OCI-LY3 (cell line): ENCODE measurements at regions not wholly inside any gene's neighbourhood (a gene's known extent, or its start where the extent isn't known, plus 50 kb on each side); places are given as distances from the start of the nearest gene placed in this dataset.

Experiments used
- H2AFZ ChIP-seq: fragments of 200-600, 300-600 bp; shearing (Covaris generic); 2 replicates; pipeline ENCODE4 v1.6.0; 2014; ENCODE audit warnings: antibody characterized with exemption, low read depth, low read length
- H3K27ac ChIP-seq: fragments of 200-600, 300-600 bp; sonication (generic); 2 replicates; pipeline ENCODE4 v1.5.1; 2014; ENCODE audit warnings: mild to moderate bottlenecking, low read length, moderate library complexity, mixed read lengths
- H3K27me3 ChIP-seq: fragments of 200-600, 300-600 bp; sonication (generic); 2 replicates; pipeline ENCODE4 v1.6.1; 2014; ENCODE audit warnings: low read depth, low read length, mixed read lengths
- H3K36me3 ChIP-seq: fragments of 200-600, 300-600 bp; sonication (generic); replicated peaks from 2 replicates; pipeline ENCODE3; 2014; ENCODE audit warnings: low read depth, low read length, mixed read lengths
- H3K4me1 ChIP-seq: fragments of 300-600, 200-600 bp; sonication (generic); 2 replicates; pipeline ENCODE4 v1.6.1; 2014; ENCODE audit warnings: low read length, mixed read lengths
- H3K4me2 ChIP-seq: fragments of 200-600, 300-600 bp; sonication (generic); 2 replicates; pipeline ENCODE4 v1.6.1; 2014; ENCODE audit warnings: low read length, mixed read lengths
- H3K4me3 ChIP-seq: fragments of 300-600, 200-600 bp; sonication (generic); 2 replicates; pipeline ENCODE4 v1.5.1; 2014; ENCODE audit warnings: antibody characterized with exemption, mild to moderate bottlenecking, low read length, moderate library complexity
- H3K79me2 ChIP-seq: fragments of 300-600, 200-600 bp; shearing (Covaris generic); 2 replicates; pipeline ENCODE4 v1.6.1; 2014; ENCODE audit warnings: mild to moderate bottlenecking, low read length, mixed read lengths
- H3K9ac ChIP-seq: fragments of 300-600, 200-600 bp; shearing (Covaris generic); 2 replicates; pipeline ENCODE4 v1.6.0; 2014; ENCODE audit warnings: mild to moderate bottlenecking, low read length, moderate library complexity
- H3K9me3 ChIP-seq: fragments of 200-600, 300-600 bp; shearing (Covaris generic); 2 replicates; pipeline ENCODE4 v1.6.1; 2014; ENCODE audit warnings: low read length, mixed read lengths; ENCODE audit not compliant: insufficient read depth
- H4K20me1 ChIP-seq: fragments of 200-600, 300-600 bp; sonication (generic); 2 replicates; pipeline ENCODE4 v1.6.1; 2016; ENCODE audit warnings: low read length, mixed read lengths; ENCODE audit not compliant: insufficient read depth
- CTCF ChIP-seq: fragments of 200-600, 300-600 bp; sonication (generic); IDR thresholded peaks from 2 replicates; pipeline ENCODE4 v1.5.1; 2014; ENCODE audit warnings: antibody characterized with exemption, low read length, low read depth
- EZH2phosphoT487 ChIP-seq: fragments of 200-600 bp; shearing (Covaris generic); IDR thresholded peaks from 2 replicates; pipeline ENCODE4 v1.6.1; 2018; ENCODE audit warnings: antibody characterized with exemption, mixed run types, low read depth

- Histone ChIP-seq H3K4me1 (no peaks in the 10 kb centered on the region), H3K27ac (no peak overlapping the region), H3K4me3 (no peak overlapping the region), H3K9ac (no peak overlapping the region), H2AFZ (no peak overlapping the region), H3K9me3 (no peaks in the 10 kb centered on the region), H3K36me3 (no peaks in the 10 kb centered on the region), H3K27me3 (no peaks in the 10 kb centered on the region), H4K20me1 (no peaks in the 10 kb centered on the region), H3K4me2 (no peak overlapping the region), H3K79me2 (no peaks in the 10 kb centered on the region)
- TF ChIP-seq EZH2phosphoT487 (no peak), CTCF (no peak)
These were observed 114.0 kb upstream of the TSPAN2 start for GRCh38 chr1:115203287-115203686.

- no peak overlapping the region for H2AFZ ChIP-seq
- H4K20me1 ChIP-seq = no peaks in the 10 kb centered on the region
- H3K9me3 ChIP-seq = no peaks in the 10 kb centered on the region
- no peaks in the 10 kb centered on the region for H3K27me3 ChIP-seq
- H3K4me2 ChIP-seq = no peak overlapping the region
- H3K4me1 ChIP-seq = no peaks in the 10 kb centered on the region
- H3K79me2 ChIP-seq = no peaks in the 10 kb centered on the region
- no peak overlapping the region for H3K27ac ChIP-seq
- TF ChIP-seq CTCF (no peak), EZH2phosphoT487 (no peak)
- no peak overlapping the region for H3K4me3 ChIP-seq
- H3K9ac ChIP-seq = no peak overlapping the region
- H3K36me3 ChIP-seq = no peaks in the 10 kb centered on the region
These were observed 112.3 kb upstream of the TSPAN2 start for GRCh38 chr1:115201598-115201997.

- H3K9me3 ChIP-seq = no peaks in the 10 kb centered on the region
- no peaks in the 10 kb centered on the region for H4K20me1 ChIP-seq
- no peak overlapping the region for H2AFZ ChIP-seq
- H3K36me3 ChIP-seq = no peaks in the 10 kb centered on the region
- TF ChIP-seq CTCF (no peak), EZH2phosphoT487 (no peak)
- H3K4me1 ChIP-seq = no peaks in the 10 kb centered on the region
- H3K27me3 ChIP-seq = no peaks in the 10 kb centered on the region
- H3K9ac ChIP-seq = no peak overlapping the region
- no peak overlapping the region for H3K4me3 ChIP-seq
- no peak overlapping the region for H3K4me2 ChIP-seq
- no peaks in the 10 kb centered on the region for H3K79me2 ChIP-seq
- H3K27ac ChIP-seq = no peak overlapping the region
These were observed 110.3 kb upstream of the TSPAN2 start for GRCh38 chr1:115199416-115200132.

- no peak overlapping the region for H3K9ac ChIP-seq
- no peak overlapping the region for H3K27ac ChIP-seq
- no peak overlapping the region for H3K4me3 ChIP-seq
These were observed 109.6 kb upstream of the TSPAN2 start for GRCh38 chr1:115198938-115199337.

More at GRCh38 chr1:115198938-115199337, 109.6 kb upstream of the TSPAN2 start:
- Histone ChIP-seq H4K20me1 (no peaks in the 10 kb centered on the region), H3K36me3 (no peaks in the 10 kb centered on the region), H3K9me3 (no peaks in the 10 kb centered on the region), H3K79me2 (no peaks in the 10 kb centered on the region), H3K27me3 (no peaks in the 10 kb centered on the region), H2AFZ (no peak overlapping the region), H3K4me2 (no peak overlapping the region), H3K4me1 (no peaks in the 10 kb centered on the region)
- TF ChIP-seq CTCF = no peak
- TF ChIP-seq EZH2phosphoT487 = no peak
